GM21723 (cell line): ENCODE measurements at regions not wholly inside any gene's neighbourhood (a gene's known extent, or its start where the extent isn't known, plus 50 kb on each side); places are given as distances from the start of the nearest gene placed in this dataset.
A peak's percentile ranks its signal among the peaks of the same experiment; 100 is the strongest.
"Not testable (repeated sequence)": the region's sequence is repeated elsewhere in the genome, so short reads cannot be mapped to it uniquely, and the experiment has no call there.

Source experiments
- ATAC-seq: cut with Tn5 transposase; IDR thresholded peaks from one replicate; pipeline ENCODE4 v1.9.1; 2021; ENCODE audit warnings: mild to moderate bottlenecking, moderate library complexity; ENCODE audit not compliant: unreplicated experiment

DNA sequence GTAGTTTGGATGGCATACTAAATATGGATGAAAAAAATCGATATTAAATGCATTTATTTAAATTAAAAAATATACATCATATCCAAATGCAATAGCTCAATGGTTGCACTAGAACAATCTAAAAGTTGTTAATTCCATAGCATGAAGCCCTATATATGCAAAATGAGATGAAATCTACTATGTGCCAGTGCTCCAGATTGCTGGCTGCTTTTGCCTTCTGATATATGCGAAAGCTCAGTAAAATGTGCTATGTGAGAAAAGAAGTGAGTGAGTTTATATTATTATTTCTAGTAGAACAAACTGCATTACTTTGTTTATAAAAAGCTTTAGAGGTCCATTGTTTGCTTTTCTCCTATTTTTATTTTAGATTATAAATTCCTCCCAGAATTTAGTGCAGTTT, 186.7 kb downstream of the MAT2B start:
- ATAC-seq = no peak

DNA sequence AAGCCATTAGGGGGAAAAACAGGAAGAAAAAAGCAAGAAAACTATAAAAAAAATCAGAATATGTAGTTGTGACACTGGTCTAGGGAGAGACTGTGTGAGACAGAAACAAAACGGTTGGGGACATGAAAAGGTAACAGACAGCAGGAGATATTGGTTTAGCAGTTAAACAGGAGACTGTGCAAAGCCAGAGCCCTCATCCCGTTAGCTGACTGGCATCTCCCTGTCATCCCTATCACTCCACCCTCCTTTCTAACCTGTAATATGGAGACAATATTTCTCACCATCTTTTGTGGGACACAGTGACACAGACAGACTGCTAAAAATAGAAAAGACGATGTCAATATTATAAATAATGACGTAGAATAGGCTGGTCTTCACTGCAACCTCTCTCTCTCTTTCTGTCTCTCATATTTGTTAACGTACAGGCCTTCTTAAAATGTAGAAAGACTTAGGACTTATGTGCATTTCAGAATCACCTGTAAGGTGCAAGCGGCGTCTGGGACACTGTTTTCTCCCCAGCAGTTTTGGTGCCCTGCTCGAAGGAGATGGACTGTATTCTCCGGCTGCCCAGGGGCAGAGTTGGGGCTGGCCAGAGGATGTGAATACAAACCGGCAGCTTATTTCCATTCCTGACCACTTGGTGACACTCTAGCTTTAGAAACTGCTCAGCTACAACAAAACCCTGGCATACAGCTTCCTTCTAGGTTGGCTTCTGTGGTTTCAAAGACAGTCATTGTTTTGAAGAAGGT, 190.6 kb downstream of the MAT2B start:
- ATAC-seq = peak; percentile 95

DNA sequence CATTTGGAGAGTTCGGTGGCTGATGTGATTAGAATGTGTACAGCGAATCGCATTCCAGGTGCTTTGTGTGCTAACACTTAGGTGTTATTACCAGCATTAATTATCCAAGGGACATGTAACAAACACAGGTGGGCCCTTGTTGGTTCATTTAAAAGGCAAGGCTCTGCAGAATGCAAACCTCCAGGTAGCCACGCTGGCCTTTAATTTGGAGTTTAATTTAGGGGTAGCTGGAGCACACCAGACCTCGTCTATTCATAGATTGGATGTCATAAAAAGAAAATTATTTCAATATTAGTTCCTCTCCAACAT, 191.1 kb downstream of the MAT2B start:
- no peak for ATAC-seq

DNA sequence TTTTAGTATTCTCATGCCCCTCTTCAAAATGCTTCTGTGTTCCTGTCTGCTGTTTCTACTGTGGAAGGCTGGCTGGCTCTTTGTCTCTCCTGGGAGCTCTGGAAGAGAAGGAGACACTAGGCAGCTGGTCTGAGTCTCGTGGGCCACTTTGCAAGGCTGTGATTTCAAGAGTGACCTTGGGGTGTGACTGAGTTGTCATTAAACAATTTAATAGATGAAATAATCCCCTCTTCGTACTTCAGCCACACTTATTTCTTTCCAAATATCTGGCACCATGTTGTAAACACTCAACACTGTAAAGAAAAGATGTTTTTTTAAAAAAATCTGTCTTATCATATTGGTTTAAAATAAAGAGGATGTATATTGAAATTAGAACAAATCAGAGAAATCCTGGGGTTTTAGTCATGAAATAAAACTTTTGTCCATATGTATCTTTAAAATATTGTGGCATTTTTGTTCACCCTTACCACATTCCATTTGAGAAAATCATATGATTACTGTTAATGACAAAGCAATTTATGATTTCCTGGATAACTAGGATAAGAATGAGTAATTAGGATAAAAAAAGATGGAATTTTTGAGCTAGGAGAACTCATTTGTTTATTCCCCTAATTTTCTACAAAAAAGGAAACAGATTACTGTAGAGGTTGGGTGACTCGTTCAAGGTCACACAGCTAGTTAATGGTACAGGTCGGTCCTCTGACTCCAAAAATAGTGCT, 200.8 kb downstream of the MAT2B start:
- ATAC-seq = no peak

DNA sequence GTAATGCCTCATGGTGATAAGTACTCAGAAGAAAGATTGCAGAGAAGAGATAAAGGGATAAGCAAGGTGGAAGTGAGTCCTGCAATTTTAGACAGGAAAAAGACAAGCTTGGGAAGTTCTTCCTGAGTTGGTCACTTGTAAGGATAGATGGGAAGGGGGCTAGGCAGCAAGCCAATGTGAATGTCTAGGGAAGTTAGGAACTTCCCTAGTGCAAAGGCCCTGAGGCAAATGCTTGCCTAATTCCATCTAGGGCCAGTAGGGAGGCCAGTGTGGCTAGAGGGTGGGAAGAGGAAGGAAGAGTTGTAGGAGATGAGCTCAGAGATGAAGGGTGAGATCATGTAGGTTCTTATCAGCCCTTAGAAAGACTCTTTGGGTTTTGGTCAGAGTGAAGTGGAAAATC, 206.6 kb downstream of the MAT2B start:
- ATAC-seq = no peak

DNA sequence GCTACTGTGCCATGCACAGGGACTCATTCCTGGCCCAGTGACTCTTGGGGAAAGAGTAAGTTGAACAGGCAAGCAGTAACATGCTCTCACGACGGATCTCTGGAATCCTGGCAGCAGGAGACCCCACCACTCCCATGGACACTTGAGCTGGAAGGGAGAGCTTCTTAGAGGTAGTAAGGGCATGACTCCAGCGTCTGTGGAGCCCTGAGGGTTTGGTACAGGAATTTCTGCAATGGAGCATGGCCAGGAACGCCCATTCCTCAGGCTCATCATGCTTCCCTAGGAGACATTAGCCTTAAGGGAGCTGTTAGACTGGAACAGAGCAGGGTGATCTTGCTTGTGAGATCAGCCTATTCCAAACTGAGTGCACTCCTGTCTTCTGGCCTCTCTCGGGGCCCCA, 212.9 kb downstream of the MAT2B start:
- ATAC-seq = no peak

DNA sequence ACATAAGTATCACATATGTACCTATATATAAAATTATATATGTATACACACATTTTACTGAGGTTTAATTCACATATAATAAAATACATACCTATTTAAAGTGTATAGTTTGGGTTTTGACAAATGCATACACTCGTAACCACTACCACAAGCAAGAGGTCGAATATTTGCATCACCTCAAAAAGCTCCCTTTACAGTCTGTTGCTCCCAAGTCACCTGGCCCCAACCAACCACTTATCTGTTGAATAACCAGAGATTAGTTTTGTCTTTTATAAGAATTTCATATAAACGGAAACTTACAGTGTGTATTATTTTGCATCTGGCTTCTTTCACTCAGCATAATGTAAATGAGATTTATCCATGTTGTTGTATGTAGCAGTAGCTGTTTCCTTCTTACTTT, 218.9 kb downstream of the MAT2B start:
- ATAC-seq = no peak

DNA sequence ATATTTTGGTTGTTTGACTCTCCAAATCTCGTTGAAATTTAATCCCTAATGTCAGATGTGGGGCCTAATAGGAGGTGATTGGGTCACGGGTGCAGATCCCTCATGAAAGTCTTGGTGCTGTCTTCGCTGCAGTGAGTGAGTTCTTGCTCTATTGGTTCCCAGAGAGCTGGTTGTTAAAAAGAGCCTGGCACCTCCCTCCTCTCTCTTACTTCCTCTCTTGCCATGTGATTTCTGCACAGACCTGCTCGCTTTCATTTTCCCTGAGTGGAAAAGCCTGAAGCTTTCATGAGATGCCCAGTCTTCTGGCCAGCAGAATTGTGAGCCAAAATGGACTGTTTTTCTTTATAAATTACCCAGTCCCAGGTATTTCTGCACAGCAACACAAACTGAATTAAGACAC, 221.6 kb downstream of the MAT2B start:
- peak; percentile 79 for ATAC-seq

DNA sequence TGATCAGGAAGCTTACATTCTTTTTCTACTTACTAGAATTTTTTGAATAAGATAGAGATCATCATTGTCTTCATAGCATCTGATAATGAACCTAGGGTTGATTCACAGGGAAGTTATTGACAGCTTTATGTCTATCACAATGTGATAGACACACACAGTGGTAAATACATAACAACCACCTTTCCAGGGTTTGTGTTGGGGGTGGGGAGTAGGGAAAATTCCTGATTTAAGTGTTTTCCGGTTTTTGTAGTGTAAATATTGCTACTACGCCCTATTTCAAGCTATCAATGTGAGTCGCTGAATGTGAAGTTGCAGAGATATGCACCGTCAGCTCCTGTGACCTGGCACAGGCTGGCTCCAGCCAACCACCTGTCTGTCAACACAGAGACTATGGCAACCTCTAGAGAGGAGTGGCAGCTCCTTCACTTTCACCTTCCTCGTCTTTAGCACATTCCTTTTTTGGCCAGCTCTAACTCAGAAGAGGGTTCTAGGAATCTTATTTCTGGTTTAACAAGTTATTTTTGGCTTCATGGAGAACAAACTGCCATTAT, 224.9 kb downstream of the MAT2B start:
- no peak for ATAC-seq

DNA sequence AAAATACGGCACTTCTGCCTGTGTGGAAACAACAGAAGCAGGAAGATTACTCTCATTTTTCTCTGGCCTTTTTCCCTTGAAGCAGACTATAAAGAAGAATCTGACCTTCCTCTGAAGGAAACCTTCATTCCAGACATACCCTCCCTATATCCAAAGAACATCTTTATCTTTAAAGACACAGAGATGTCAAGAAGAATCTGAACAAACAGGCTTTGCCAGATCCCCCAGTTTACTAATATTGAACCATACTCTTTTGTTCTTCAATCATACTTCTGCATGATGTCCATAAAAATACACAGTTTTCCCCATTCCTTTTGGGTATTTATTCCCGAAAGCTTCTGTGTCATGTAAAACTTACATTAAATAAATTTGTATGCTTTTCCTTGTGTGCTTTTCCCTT, 225.8 kb downstream of the MAT2B start:
- no peak for ATAC-seq

DNA sequence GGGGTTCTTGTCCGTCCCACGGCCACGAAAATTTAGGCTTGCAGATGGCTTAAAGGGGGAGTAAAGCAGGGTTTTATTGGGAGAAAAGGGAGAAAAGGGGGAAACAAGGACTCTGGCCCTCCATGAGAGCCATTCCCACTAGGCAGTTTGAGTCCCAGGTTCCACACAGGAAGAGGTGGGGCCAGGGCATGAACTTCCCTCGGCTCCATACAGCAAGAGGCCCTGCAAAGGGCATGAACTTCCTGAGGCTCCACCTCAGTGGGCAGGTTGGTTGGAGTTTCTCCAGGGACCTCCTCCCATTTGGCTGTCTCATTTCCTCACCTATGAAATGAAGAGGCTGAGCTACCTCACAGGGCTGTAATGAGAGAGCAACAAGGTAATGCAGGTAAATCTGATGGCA, 229.7 kb downstream of the MAT2B start:
- no peak for ATAC-seq

DNA sequence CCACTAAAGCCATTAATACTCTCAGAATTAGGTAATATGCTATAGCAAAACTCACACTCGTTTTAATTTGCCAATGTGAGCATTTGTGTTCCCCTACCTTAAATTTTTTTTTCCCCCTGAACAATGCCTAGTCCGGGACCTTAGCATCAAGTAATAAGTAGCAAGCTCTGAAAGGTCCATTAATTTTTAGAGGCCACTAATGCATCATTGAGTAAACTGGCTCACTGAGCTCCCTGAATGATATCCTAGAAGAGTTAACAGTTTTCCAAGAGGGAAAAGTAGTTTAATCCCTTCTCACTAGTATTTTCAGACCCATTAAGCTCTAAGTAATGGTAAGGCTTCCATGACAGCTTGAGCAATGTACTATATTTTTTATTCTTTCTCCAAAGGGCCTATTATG, 242.2 kb downstream of the MAT2B start:
- no peak for ATAC-seq

DNA sequence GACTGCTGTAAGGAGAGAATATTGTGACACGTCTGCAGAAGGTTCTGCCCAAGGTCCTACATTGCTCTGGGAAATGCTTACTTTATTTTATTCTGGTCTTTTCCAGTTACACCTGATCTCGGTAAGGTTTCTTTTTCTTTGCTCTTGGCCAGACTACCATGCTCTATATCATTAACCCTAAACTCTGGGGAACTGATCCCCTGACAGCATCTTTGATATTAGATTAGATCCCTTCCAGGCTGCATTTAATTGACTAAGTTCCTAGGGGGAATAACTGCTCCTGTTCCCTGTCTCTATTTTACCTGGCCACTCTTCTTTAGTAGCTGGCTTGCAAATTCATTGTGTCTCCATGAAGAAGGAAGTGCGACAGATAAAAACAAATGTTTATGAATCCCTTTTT, 243.5 kb downstream of the MAT2B start:
- ATAC-seq = no peak

DNA sequence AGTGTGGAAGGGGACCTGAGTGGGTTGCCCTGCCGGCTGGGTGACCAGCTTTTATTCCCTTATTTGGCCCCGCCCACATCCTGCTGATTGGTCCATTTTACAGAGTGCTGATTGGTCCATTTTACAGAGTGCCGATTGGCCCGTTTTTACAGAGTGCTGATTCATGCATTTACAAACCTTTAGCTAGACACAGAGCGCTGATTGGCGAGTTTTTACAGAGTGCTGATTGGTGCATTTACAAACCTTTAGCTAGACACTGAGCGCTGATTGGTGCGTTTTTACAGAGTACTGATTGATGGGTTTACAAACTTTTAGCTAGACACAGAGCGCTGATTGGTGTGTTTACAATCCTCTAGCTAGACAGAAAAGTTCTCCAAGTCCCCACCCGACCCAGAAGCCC, 245.0 kb downstream of the MAT2B start:
- not testable (repeated sequence) for ATAC-seq

DNA sequence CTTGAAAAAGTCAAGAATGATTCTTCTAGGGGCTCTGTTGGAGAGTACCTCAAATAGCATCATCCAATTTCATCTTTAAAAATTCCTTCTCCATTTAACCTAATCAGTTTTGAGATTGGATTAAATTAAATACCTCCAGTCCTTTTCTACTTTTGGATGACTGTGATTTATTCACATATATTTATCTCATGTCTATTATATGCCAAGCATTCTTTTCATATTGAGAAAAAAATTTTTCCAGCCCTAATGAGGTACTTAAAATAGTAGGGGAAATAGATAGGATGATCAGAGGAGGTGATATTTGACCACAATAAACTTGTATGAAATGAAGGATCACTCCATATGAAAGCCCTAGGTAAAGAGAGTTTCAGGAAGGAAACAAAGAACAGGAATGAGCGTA, 250.1 kb downstream of the MAT2B start:
- ATAC-seq = no peak

DNA sequence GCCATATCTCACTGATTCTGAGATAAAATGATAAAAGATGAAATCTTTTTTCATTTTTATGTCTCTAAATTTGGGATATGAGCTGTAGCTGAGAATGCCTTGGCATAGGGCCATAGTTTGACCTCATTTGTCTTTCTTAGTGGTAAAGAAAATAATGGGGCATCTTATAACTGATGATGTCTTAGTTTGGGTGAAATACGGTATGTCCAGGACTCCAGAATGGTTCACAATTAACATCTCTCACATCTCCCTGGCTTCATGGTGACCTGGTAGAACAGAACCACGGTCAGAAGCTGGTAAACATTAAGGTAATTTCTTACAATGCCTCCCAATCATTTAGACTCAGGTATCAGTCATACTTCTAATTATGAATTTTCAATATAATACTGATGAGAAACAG, 250.8 kb downstream of the MAT2B start:
- ATAC-seq = no peak

DNA sequence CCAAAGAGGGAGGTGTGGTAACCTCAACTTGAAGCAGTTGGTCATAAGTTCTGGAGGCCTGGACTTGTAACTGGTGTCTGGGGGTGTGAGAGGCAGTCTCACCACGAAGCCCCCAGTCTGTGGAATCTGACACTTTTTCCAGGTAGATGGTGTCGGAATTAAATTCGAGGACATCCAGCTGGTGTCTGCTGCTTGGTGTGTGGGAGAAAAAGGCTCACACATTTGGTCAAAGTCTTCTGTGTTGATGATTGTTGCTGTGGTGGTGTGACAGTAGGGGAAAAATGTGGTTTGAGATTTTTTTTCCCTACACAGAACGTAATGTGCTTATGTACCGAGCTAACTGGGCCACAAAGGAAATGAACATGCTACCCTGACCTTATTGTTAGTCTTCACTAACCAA, 251.9 kb downstream of the MAT2B start:
- no peak for ATAC-seq

DNA sequence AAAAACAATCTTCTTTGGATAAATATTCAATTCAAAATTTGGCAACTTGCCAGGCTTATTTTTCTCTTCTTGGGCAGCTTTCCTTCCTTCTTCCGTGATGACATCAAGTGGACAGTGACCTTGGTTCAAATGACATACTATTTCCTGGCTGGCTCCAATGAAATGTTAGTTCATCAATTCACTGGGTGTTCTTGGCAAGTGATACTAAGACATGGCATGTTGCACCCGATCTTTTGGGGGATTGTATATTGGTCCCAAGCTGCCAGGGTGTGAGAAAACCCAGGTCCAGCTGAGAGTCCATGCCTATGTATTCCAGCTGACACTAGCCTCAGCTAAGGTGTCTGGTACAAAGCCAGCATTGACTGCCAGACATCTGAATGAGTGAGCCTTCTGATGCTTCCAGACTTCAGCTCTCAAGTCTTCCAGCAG, 252.9 kb downstream of the MAT2B start:
- ATAC-seq = no peak

DNA sequence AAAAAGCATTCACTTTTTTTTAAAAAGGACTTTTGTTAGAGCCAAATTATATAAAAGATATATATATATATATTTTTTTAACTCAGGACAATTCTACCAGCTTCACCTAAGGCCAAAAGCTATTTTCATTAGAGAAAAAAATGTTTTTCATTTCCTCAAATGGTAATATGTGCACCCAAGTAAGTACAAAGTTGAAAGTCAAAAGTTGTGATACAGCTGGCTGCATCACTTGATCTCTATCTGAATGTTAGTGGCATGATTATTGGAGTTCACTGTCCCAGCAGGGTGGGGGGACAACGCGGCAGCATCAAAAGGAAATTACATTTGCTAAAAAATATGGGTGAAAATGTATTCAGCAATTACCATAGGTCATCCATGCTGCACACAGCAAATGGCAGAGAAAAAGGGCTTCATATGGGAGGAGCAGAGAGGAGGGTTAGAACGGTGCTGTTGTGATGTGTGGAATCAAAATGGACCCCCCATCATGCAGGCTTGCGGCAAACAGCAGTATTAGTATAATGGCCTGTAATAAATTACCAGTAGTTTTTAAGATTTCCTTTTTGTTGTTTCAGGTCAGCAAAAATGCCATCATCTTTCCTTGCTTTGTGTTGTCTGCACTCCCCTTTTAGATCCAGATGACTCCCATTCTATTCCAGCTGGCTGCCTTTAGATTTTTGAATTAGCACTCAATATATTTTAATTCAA, 253.7 kb downstream of the MAT2B start:
- no peak for ATAC-seq

DNA sequence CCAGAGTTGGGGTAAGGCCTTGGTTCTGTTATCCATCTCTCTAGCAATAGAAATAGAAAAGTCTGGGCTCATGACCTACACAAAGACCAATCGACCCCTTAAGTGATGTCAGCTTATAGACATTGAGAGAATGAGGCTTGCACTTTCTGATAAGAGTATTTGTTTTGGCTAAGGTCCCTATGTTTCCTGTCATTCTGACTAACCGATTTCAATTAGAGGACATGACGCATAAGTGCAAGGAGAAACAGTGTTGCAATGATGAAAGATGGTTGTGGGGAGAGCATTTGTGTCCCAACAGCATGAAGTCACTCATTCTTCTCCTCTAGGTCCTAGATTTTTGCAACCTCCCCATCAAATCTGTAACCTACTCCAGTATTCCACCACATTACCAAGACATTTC, 255.1 kb downstream of the MAT2B start:
- ATAC-seq = no peak

DNA sequence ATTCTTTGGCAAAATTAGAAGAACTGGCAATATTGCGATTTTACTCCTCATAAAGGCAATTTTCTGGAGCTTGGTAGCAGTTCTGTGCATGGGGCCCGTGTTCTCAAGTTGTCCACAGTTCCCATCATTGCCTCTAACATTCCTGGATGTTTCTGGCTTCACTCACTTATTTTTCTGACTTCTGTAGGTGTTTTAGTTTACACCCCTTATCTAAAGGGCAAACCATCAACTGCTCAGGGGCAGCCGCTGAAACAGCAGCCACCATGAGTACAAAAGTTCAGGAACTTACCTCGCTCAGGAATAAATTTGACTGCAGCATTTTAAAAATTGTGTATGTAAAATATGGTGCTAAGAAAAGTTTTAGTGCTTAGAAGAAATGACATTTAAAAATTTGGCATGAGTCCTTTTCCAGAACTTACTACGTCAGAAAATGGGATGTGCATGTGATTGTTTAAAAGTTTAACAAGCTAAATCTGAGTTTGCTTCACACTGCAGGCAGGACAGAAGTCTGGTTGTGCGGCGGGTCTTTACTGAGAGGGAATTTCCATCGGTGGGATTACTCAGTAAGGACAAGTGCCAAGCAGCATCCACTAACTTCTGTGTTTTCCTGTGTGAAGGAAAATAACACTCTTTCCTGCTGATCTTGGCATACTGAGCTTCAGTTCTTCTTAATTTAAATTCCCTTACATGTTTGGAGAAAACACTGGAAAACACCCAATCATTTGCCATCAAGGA, 261.7 kb downstream of the MAT2B start:
- ATAC-seq = no peak
